Adrenal gland (tissue), 5 donors: ENCODE measurements at regions not wholly inside any gene's neighbourhood (a gene's known extent, or its start where the extent isn't known, plus 50 kb on each side); places are given as distances from the start of the nearest gene placed in this dataset.

Experiments
- POLR2A ChIP-seq, 2 donors: fragments of 450-650 bp; IDR thresholded peaks; one replicate each; pipeline ENCODE4 v1.6.1; 2017; ENCODE audit warnings: antibody characterized with exemption in 2 of 2, mild to moderate bottlenecking in 2 of 2, moderate library complexity in 1 of 2
- TF ChIP-seq, protein P1 (sequence below), 6 experiments: fragments of 450-650 bp in 4 of 6; fragments of 200-600 bp in 2 of 6; sonication (generic) in 1 of 6; IDR thresholded peaks; 1 replicate in 5 of 6; 2 replicates in 1 of 6; pipeline versions ENCODE4 v1.5.1 to v1.8.0; 2016 to 2021; ENCODE audit warnings: antibody characterized with exemption in 6 of 6, mild to moderate bottlenecking in 2 of 6, moderate library complexity in 1 of 6
- donor health status: DM: no; HTN: no; CAD: no.

- TF ChIP-seq, protein P1, sequence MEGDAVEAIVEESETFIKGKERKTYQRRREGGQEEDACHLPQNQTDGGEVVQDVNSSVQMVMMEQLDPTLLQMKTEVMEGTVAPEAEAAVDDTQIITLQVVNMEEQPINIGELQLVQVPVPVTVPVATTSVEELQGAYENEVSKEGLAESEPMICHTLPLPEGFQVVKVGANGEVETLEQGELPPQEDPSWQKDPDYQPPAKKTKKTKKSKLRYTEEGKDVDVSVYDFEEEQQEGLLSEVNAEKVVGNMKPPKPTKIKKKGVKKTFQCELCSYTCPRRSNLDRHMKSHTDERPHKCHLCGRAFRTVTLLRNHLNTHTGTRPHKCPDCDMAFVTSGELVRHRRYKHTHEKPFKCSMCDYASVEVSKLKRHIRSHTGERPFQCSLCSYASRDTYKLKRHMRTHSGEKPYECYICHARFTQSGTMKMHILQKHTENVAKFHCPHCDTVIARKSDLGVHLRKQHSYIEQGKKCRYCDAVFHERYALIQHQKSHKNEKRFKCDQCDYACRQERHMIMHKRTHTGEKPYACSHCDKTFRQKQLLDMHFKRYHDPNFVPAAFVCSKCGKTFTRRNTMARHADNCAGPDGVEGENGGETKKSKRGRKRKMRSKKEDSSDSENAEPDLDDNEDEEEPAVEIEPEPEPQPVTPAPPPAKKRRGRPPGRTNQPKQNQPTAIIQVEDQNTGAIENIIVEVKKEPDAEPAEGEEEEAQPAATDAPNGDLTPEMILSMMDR (IDR thresholded peaks at IDR 0.05) = no peak
- TF ChIP-seq POLR2A (IDR thresholded peaks at IDR 0.05) = no peak
Observed at GRCh38 chr9:3035579-3036332, 191.9 kb upstream of the PUM3 start.
